ENCODE measurements at regions not wholly inside any gene's neighbourhood (a gene's known extent, or its start where the extent isn't known, plus 50 kb on each side); places are given as distances from the start of the nearest gene placed in this dataset.

DNA sequence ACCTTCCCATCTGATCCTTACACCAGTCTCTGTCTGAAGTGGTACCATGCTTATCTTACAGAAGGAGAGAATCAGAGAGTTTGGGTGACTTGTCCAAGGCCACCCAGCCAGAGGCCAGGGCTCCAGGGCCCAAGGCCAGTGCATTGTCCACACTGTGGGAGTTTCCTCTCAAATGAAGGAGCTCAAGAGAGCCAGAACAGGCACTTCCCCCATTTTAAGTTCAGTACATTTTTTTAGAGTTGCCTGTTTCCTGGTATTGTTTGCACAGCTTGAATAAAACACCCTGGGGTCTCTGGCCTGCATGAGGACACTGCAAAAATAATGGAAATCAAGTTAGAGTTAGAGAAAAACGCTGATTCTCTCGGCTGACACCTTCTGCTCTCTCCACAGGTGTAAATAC, 284.0 kb downstream of the SQOR start:
- H3K4me3 Mint-ChIP-seq: no peak overlapping the region
- H3K9me3 Mint-ChIP-seq: peaks cover 0 to 5% (median 0%) of the 10 kb centered on the region in 3 donors
- H3K27ac Mint-ChIP-seq: no peak overlapping the region
- H3K36me3 Mint-ChIP-seq: no peaks in the 10 kb centered on the region
- H3K27me3 Mint-ChIP-seq: no peaks in the 10 kb centered on the region
- H3K4me1 Mint-ChIP-seq: peaks cover 0 to 1% (median 0%) of the 10 kb centered on the region in 3 donors

DNA sequence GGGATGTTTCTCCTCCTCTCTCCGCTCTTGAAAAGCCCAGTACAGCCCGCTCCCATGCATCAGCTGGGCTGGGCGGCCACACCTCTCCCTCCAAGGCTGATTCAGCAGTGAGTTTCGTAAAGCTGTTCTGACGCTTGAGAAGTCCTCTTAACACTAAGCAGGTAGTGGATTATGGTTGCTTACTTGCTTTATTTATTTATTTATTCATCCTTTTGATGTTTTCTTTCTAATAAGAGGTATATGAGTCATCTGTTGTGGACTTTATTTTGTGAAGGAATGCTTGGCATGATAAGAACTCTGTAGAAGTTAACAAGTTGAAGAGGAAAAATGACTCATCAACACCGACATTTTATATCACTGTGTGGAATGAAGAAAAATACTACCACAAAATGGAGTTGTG, 285.0 kb downstream of the SQOR start:
- Mint-ChIP-seq H3K9me3 (peaks cover 0 to 5% (median 0%) of the 10 kb centered on the region in 3 donors), H3K4me3 (no peak overlapping the region), H3K36me3 (no peaks in the 10 kb centered on the region), H3K27ac (no peak overlapping the region), H3K27me3 (no peaks in the 10 kb centered on the region), H3K4me1 (peaks cover 0 to 1% (median 0%) of the 10 kb centered on the region in 3 donors)

DNA sequence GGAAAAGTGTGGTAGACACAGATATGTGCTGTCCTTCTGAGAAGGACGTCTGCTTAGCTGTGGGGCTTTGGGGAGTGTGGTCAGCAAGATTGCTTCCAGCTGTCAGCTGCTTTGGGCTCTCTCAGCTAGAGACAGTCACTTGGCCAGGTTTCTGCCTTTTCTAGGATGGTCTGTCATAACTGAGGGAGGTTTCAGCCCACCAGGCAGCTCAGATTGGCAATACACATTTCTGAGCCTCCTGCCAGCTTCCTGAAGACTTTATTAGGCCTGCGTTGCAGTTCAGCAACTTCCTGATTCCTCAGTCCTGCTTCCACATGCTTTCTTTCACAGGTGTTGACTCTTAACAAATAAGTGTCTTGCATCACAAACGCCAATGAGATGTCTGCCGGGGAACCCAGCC, 286.5 kb downstream of the SQOR start:
- Mint-ChIP-seq H3K4me1 (peaks cover 0 to 1% (median 0%) of the 10 kb centered on the region in 3 donors), H3K9me3 (peaks cover 0 to 5% (median 2%) of the 10 kb centered on the region in 3 donors), H3K4me3 (no peak overlapping the region), H3K36me3 (no peaks in the 10 kb centered on the region), H3K27ac (no peak overlapping the region), H3K27me3 (no peaks in the 10 kb centered on the region)

GRCh38 chr15:45921978-45922377, 287.1 kb downstream of the SQOR start:
- no peaks in the 10 kb centered on the region for H3K27me3 Mint-ChIP-seq
- H3K4me1 Mint-ChIP-seq: peaks cover 0 to 1% (median 0%) of the 10 kb centered on the region in 3 donors
- no peak overlapping the region for H3K27ac Mint-ChIP-seq
- no peaks in the 10 kb centered on the region for H3K36me3 Mint-ChIP-seq
- H3K4me3 Mint-ChIP-seq: no peak overlapping the region
- peaks cover 0 to 5% (median 2%) of the 10 kb centered on the region in 3 donors for H3K9me3 Mint-ChIP-seq

GRCh38 chr15:45941367-45941766, 306.5 kb downstream of the SQOR start:
- Mint-ChIP-seq H3K4me3 (no peak overlapping the region), H3K27me3 (no peaks in the 10 kb centered on the region), H3K36me3 (no peaks in the 10 kb centered on the region), H3K27ac (no peak overlapping the region), H3K9me3 (peaks cover 0 to 2% (median 0%) of the 10 kb centered on the region in 3 donors), H3K4me1 (no peaks in the 10 kb centered on the region)

DNA sequence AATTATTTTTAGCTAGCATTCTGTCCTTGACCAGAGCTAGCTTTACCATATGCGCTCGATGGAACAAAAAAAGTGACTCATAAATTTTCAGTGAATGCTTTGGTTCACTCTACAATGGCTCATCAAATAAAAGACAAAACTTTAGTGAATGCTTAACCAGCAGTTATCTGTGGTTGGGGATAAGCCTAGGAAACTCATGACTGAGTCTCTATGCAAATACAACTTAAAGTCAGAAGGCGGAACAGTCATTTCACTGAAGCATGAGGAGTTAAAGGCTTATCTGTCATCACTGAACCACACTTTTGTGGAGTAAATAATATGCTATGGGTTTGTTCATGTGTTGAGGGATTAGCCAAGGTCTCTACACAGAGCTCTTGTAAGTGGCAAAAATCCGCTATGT, 308.4 kb downstream of the SQOR start:
- Mint-ChIP-seq H3K4me3 (no peak overlapping the region), H3K36me3 (no peaks in the 10 kb centered on the region), H3K27me3 (no peaks in the 10 kb centered on the region), H3K27ac (no peak overlapping the region), H3K9me3 (peaks cover 0 to 2% (median 0%) of the 10 kb centered on the region in 3 donors), H3K4me1 (no peaks in the 10 kb centered on the region)

DNA sequence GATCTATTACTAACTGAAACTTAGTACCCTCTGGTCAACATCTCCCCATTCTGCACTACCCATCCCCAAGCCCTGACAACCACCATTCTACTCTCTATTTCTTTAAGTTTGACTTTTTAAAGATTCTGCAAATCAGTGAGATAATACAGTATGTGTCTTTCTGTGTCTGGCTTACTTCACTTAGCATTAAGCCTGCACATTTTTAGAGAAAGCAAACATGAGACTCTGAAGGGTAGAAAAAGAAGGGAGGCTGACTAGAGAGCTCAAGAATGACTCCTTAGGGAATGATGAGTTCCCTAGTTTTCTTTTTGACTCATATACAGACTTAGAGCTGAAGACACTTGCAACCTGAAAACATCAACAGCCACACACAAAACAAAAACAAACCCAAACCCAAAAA, 311.3 kb downstream of the SQOR start:
- Mint-ChIP-seq H3K4me3 (peak overlapping the region in 1 of 4 donors; percentile 44), H3K36me3 (no peaks in the 10 kb centered on the region), H3K9me3 (peaks cover under 1 to 4% (median 2%) of the 10 kb centered on the region in 3 donors), H3K27me3 (no peaks in the 10 kb centered on the region), H3K27ac (no peak overlapping the region), H3K4me1 (no peaks in the 10 kb centered on the region)

GRCh38 chr15:45948181-45948621, 313.4 kb downstream of the SQOR start:
- Mint-ChIP-seq H3K4me3 (no peak overlapping the region), H3K36me3 (no peaks in the 10 kb centered on the region), H3K27ac (no peak overlapping the region), H3K4me1 (no peaks in the 10 kb centered on the region), H3K9me3 (peaks cover 1 to 4% (median 2%) of the 10 kb centered on the region in 3 donors), H3K27me3 (no peaks in the 10 kb centered on the region)

- Mint-ChIP-seq H3K4me3 (no peak overlapping the region), H3K27ac (no peak overlapping the region), H3K36me3 (peaks cover 3% of the 10 kb centered on the region), H3K4me1 (no peaks in the 10 kb centered on the region), H3K9me3 (peaks cover 8 to 22% (median 15%) of the 10 kb centered on the region in 3 donors), H3K27me3 (no peaks in the 10 kb centered on the region)
These were observed 324.1 kb downstream of the SQOR start for GRCh38 chr15:45958924-45959323.

- H3K36me3 Mint-ChIP-seq: peaks cover 3% of the 10 kb centered on the region
- no peaks in the 10 kb centered on the region for H3K27me3 Mint-ChIP-seq
- no peak overlapping the region for H3K27ac Mint-ChIP-seq
- H3K4me3 Mint-ChIP-seq: no peak overlapping the region
- no peaks in the 10 kb centered on the region for H3K4me1 Mint-ChIP-seq
- H3K9me3 Mint-ChIP-seq: peaks cover 6 to 22% (median 14%) of the 10 kb centered on the region in 3 donors
These were observed 327.9 kb downstream of the SQOR start for GRCh38 chr15:45962733-45963132.

DNA sequence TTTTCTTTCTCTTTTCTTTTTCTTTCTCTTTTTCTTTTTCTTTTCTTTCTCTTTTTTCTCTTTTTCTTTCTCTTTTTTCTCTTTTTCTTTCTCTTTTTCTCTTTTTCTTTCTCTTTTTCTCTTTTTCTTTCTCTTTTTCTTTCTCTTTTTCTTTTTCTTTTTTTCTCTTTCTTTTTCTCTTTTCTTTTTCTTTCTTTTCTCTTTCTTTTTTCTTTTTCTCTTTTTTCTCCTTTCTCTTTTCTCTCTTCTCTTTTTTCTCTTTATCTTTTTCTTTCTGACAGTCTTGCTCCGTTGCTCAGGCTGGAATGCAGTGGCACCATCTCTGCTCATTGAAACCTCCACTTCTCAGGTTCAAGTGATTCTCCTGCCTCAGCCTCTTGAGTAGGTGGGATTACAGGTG, 335.7 kb downstream of the SQOR start:
- Mint-ChIP-seq H3K4me1 (peaks cover 0 to 2% (median 0%) of the 10 kb centered on the region in 3 donors), H3K27ac (no peak overlapping the region), H3K9me3 (peaks cover 0 to 9% (median 5%) of the 10 kb centered on the region in 3 donors)

DNA sequence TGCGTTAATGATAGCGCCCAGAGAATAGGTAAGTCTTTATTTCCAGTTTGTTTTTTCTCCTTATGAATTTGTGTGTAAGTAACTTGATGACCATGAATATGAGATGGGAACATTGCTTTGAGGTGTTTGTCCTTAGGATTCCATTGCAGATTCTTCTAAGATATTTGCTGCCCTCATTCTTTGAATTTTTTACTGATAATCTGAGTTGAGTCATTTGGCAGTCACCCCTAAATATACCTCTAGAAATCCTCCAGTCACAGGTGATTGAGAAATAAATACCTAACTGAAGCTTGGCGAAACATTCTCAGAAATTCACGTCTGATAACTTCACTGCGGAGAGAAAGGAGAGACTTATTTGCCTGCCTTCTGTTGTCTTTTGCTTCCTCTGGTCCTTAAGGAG, 345.5 kb downstream of the SQOR start:
- no peaks in the 10 kb centered on the region for H3K4me1 Mint-ChIP-seq
- H3K36me3 Mint-ChIP-seq: no peaks in the 10 kb centered on the region
- H3K4me3 Mint-ChIP-seq: no peak overlapping the region
- no peak overlapping the region for H3K27ac Mint-ChIP-seq
- peaks cover 4 to 10% (median 5%) of the 10 kb centered on the region in 3 donors for H3K9me3 Mint-ChIP-seq
- no peaks in the 10 kb centered on the region for H3K27me3 Mint-ChIP-seq

More for the DNA sequence above, 335.7 kb downstream of the SQOR start:
- Mint-ChIP-seq H3K4me3 (no peak overlapping the region), H3K36me3 (no peaks in the 10 kb centered on the region), H3K27me3 (no peaks in the 10 kb centered on the region)

GRCh38 chr15:45981625-45982024, 346.8 kb downstream of the SQOR start:
- Mint-ChIP-seq H3K27me3 (no peaks in the 10 kb centered on the region), H3K9me3 (peaks cover 4 to 12% (median 10%) of the 10 kb centered on the region in 3 donors), H3K4me3 (no peak overlapping the region), H3K4me1 (no peaks in the 10 kb centered on the region), H3K27ac (no peak overlapping the region), H3K36me3 (no peaks in the 10 kb centered on the region)

DNA sequence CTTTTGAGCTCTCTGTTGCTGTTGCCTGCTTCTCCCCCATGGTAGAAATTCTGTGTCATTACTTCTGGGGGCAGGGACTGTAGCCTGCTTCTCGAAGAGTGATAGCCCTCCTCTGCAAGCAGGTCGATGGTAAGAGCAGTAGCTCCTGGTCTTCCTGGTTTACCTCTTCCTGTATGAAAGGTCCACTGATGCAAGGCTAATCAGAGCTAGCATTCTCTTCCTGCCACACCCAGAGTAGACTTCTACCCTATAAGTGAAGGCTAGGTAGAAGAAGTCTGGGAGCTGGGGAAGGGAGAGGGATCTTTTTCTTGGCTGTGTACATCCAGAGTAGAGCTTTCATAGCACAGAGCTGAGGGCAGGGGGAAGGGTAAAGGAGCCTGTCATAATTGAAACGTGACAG, 357.0 kb downstream of the SQOR start:
- Mint-ChIP-seq H3K4me1 (no peaks in the 10 kb centered on the region), H3K9me3 (peaks cover 6 to 16% (median 8%) of the 10 kb centered on the region in 3 donors), H3K36me3 (peaks cover 2% of the 10 kb centered on the region)

DNA sequence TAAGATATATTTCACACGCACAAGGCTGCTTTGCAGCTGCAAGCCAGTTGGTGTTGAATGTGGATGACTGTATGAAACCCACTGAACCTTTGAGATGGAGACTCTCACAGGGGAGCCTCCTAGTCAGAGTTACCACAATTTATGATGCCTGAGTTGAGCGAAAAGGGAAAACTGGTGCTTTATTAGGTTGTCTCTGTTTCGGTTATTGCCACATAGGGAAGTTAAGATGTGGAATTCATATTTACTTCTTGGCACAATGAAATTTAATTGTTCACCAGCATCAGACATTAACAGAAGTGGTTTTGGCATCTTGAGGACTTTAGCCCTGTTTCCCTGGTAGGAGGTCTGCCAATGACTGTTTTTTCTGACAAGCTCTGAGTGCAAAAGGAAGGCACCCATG, 358.2 kb downstream of the SQOR start:
- Mint-ChIP-seq H3K9me3 (peaks cover 2 to 19% (median 8%) of the 10 kb centered on the region in 3 donors), H3K4me1 (peaks cover 0 to 1% (median 0%) of the 10 kb centered on the region in 3 donors), H3K27me3 (no peaks in the 10 kb centered on the region), H3K36me3 (no peaks in the 10 kb centered on the region), H3K27ac (no peak overlapping the region), H3K4me3 (no peak overlapping the region)

More for the DNA sequence above, 357.0 kb downstream of the SQOR start:
- Mint-ChIP-seq H3K27me3 (no peaks in the 10 kb centered on the region), H3K27ac (no peak overlapping the region), H3K4me3 (no peak overlapping the region)

GRCh38 chr15:45993508-45993907, 358.7 kb downstream of the SQOR start:
- no peaks in the 10 kb centered on the region for H3K36me3 Mint-ChIP-seq
- no peak overlapping the region for H3K4me3 Mint-ChIP-seq
- H3K4me1 Mint-ChIP-seq: peaks cover 0 to 1% (median 0%) of the 10 kb centered on the region in 3 donors
- H3K9me3 Mint-ChIP-seq: peaks cover 4 to 19% (median 8%) of the 10 kb centered on the region in 3 donors
- no peak overlapping the region for H3K27ac Mint-ChIP-seq
- no peaks in the 10 kb centered on the region for H3K27me3 Mint-ChIP-seq

All from IgD-negative memory B cell (primary cell).